ENCODE measurements at regions not wholly inside any gene's neighbourhood (a gene's known extent, or its start where the extent isn't known, plus 50 kb on each side); places are given as distances from the start of the nearest gene placed in this dataset.

GRCh38 chr7:106813705-106814305 lies 51.3 kb upstream of the PIK3CG start:
- TF ChIP-seq, protein P1, sequence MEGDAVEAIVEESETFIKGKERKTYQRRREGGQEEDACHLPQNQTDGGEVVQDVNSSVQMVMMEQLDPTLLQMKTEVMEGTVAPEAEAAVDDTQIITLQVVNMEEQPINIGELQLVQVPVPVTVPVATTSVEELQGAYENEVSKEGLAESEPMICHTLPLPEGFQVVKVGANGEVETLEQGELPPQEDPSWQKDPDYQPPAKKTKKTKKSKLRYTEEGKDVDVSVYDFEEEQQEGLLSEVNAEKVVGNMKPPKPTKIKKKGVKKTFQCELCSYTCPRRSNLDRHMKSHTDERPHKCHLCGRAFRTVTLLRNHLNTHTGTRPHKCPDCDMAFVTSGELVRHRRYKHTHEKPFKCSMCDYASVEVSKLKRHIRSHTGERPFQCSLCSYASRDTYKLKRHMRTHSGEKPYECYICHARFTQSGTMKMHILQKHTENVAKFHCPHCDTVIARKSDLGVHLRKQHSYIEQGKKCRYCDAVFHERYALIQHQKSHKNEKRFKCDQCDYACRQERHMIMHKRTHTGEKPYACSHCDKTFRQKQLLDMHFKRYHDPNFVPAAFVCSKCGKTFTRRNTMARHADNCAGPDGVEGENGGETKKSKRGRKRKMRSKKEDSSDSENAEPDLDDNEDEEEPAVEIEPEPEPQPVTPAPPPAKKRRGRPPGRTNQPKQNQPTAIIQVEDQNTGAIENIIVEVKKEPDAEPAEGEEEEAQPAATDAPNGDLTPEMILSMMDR (IDR thresholded peaks at IDR 0.05): no peak
- no peak for TF ChIP-seq EZH2 (IDR thresholded peaks at IDR 0.05; ENCODE audit: borderline replicate concordance, insufficient read depth, low read depth, low read length, poor library complexity, severe bottlenecking)
